Esophagus muscularis mucosa (tissue), 4 donors: ENCODE measurements at regions not wholly inside any gene's neighbourhood (a gene's known extent, or its start where the extent isn't known, plus 50 kb on each side); places are given as distances from the start of the nearest gene placed in this dataset.

Experiments
- DNase-seq: peaks from one replicate; pipeline ENCODE4 v3.0.0-alpha.2; 2017; ENCODE audit errors: extremely low spot score
- H3K27ac ChIP-seq, 4 donors: fragments of 200-600 bp; sonication (generic); replicated peaks in 1 of 4; 1 replicate in 3 of 4; 2 replicates in 1 of 4; pipeline ENCODE4 v1.5.1; 2016 to 2019; ENCODE audit warnings: mild to moderate bottlenecking in 1 of 4
- H3K27me3 ChIP-seq, 4 donors: fragments of 200-600 bp; sonication (generic); one replicate each; pipeline versions ENCODE4 v1.5.1 to v1.6.0; 2016 to 2019
- H3K36me3 ChIP-seq, 4 donors: fragments of 200-600 bp; sonication (generic); one replicate each; pipeline ENCODE4 v1.5.1; 2016 to 2019
- H3K4me1 ChIP-seq, 4 donors: fragments of 200-600 bp; sonication (generic); one replicate each; pipeline ENCODE4 v1.5.1; 2016 to 2019
- H3K4me3 ChIP-seq, 4 donors: fragments of 200-600 bp; sonication (generic); 1 replicate in 2 of 4; 2 replicates in 2 of 4; pipeline ENCODE4 v1.5.1; 2016 to 2019; ENCODE audit warnings: mild to moderate bottlenecking in 4 of 4, moderate library complexity in 1 of 4
- H3K9me3 ChIP-seq, 4 donors: fragments of 200-600 bp; sonication (generic); 1 replicate in 3 of 4; 2 replicates in 1 of 4; pipeline ENCODE4 v1.5.1; 2016 to 2019
- EP300 ChIP-seq: sonication (generic); formaldehyde crosslinking; IDR thresholded peaks from one replicate; pipeline ENCODE4 v1.6.1; 2017; ENCODE audit warnings: antibody characterized with exemption
- POLR2A ChIP-seq: fragments of 450-650 bp; IDR thresholded peaks from one replicate; pipeline ENCODE4 v1.6.1; 2017; ENCODE audit warnings: antibody characterized with exemption, moderate library complexity, mild to moderate bottlenecking, low read depth
- POLR2AphosphoS5 ChIP-seq, 2 donors: sonication (generic); formaldehyde crosslinking; IDR thresholded peaks; one replicate each; pipeline ENCODE4 v1.6.1; 2017; ENCODE audit warnings: antibody characterized with exemption in 2 of 2
- WGBS: methylation state at CpG from one replicate; pipeline ENCODE4 v1.1.5; 2018; 5-methylcytosine and 5-hydroxymethylcytosine counted together
- intact Hi-C: fragments of 100-400 bp; cut with DNase I; formaldehyde crosslinking; loops from one replicate; pipeline ENCODE4 v1.15.1; 2023
- TF ChIP-seq, protein P1 (sequence below), 3 experiments: fragments of 200-600 bp in 2 of 3; fragments of 450-650 bp in 1 of 3; sonication (generic) in 2 of 3; IDR thresholded peaks; one replicate each; pipeline ENCODE4 v1.5.1; 2017 to 2019; ENCODE audit warnings: antibody characterized with exemption in 3 of 3, mild to moderate bottlenecking in 2 of 3, moderate library complexity in 1 of 3

DNA sequence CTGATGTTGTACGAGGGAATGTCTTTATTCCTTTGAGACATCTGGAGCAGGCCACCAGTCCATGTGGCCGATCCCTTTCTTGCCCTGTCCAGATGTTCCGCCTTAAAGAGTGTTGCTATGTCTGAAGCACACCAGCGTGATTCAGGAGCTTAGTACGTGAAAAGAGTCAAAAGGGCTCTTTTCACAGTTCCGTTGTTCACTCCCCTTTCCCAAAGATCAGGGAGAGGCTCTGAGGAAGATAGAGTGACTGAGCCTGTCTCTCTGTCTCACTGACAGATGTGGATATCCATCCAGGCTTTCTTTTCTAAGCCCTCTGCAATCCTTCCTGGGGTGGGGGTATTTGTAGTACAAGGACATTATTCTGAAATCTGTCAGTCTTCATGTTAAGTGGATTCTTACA, 262.5 kb upstream of the LRTM1 start:
- no peaks in the 10 kb centered on the region for H3K9me3 ChIP-seq
- 80% methylated on average over 6 of the region's 6 CpGs for WGBS
- DNase-seq: peak; percentile 75
- no peaks in the 10 kb centered on the region for H3K27me3 ChIP-seq
- H3K36me3 ChIP-seq: no peaks in the 10 kb centered on the region
- TF ChIP-seq POLR2AphosphoS5 (IDR thresholded peaks at IDR 0.05) (no peak), EP300 (no peak), POLR2A (no peak)
- TF ChIP-seq, protein P1, sequence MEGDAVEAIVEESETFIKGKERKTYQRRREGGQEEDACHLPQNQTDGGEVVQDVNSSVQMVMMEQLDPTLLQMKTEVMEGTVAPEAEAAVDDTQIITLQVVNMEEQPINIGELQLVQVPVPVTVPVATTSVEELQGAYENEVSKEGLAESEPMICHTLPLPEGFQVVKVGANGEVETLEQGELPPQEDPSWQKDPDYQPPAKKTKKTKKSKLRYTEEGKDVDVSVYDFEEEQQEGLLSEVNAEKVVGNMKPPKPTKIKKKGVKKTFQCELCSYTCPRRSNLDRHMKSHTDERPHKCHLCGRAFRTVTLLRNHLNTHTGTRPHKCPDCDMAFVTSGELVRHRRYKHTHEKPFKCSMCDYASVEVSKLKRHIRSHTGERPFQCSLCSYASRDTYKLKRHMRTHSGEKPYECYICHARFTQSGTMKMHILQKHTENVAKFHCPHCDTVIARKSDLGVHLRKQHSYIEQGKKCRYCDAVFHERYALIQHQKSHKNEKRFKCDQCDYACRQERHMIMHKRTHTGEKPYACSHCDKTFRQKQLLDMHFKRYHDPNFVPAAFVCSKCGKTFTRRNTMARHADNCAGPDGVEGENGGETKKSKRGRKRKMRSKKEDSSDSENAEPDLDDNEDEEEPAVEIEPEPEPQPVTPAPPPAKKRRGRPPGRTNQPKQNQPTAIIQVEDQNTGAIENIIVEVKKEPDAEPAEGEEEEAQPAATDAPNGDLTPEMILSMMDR (IDR thresholded peaks at IDR 0.05): no peak
- peaks cover 0 to 10% (median 7%) of the 10 kb centered on the region in 4 donors for H3K4me1 ChIP-seq
- no peak overlapping the region for H3K4me3 ChIP-seq
- intact Hi-C loops: loop anchor here (10.0 kb wide), 1 partner anchor 294 kb away; the partner anchor contains the start of gene WNT5A
- no peak overlapping the region for H3K27ac ChIP-seq

DNA sequence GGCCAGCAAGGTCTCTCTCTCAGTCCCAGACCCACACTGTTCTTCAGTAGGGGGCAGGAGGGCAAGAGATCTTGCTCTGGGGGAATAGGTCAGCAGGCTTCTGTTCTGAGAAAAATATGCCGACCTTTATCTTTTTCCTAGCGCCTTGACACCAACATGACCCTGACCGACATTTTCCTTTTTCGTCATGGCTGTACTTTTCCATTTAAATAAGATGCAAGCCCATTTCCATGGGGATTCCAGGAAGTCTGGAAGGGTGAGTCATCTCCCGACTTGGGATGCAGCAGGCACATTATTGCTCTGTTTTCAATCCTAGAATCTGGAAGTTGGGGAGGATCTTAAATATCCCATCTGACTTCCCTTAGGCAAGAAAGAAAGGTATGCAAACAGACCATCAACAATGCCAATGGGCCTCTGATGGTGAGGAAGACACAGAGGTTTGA, 261.5 kb upstream of the LRTM1 start:
- 75% methylated on average over 5 of the region's 5 CpGs for WGBS
- DNase-seq: peak; percentile 14
- Histone ChIP-seq H3K4me3 (no peak overlapping the region), H3K27me3 (no peaks in the 10 kb centered on the region), H3K4me1 (peaks cover 0 to 10% (median 7%) of the 10 kb centered on the region in 4 donors), H3K36me3 (no peaks in the 10 kb centered on the region), H3K27ac (no peak overlapping the region), H3K9me3 (no peaks in the 10 kb centered on the region)
- intact Hi-C loops: loop anchor here (5.0 kb wide), 1 partner anchor 322 kb away; no protein-coding TSS in a partner anchor
- TF ChIP-seq EP300 (no peak), POLR2AphosphoS5 (IDR thresholded peaks at IDR 0.05) (no peak), POLR2A (no peak)
- TF ChIP-seq, protein P1 (IDR thresholded peaks at IDR 0.05): no peak

DNA sequence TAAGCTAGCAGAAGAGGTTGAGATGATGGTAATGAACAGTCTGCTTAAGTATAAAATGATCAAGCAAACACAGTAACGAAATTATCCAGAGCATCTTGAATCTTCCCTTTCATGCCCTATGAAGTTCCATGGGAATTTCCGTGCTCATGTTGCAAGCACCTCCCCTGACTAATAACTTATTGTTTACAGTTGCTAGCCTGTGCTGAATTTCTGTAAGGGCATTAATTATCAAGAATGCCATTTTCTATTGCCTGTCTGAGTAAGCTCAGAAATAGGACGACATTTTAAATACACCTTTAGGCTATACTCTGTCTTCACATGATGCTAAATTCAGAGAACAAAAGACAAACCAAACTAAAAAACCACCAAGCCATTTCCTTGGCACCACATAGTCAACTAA, 257.5 kb upstream of the LRTM1 start:
- no peaks in the 10 kb centered on the region for H3K27me3 ChIP-seq
- H3K27ac ChIP-seq: no peak overlapping the region
- intact Hi-C loops: loop anchor here (5.0 kb wide), 1 partner anchor 318 kb away; no protein-coding TSS in a partner anchor
- no peaks in the 10 kb centered on the region for H3K4me1 ChIP-seq
- H3K36me3 ChIP-seq: no peaks in the 10 kb centered on the region
- TF ChIP-seq, protein P1 (IDR thresholded peaks at IDR 0.05): no peak
- TF ChIP-seq POLR2AphosphoS5 (IDR thresholded peaks at IDR 0.05) (no peak), POLR2A (no peak), EP300 (no peak)
- peak; percentile 14 for DNase-seq
- 76% methylated on average over 3 of the region's 3 CpGs for WGBS
- no peak overlapping the region for H3K4me3 ChIP-seq
- no peaks in the 10 kb centered on the region for H3K9me3 ChIP-seq

DNA sequence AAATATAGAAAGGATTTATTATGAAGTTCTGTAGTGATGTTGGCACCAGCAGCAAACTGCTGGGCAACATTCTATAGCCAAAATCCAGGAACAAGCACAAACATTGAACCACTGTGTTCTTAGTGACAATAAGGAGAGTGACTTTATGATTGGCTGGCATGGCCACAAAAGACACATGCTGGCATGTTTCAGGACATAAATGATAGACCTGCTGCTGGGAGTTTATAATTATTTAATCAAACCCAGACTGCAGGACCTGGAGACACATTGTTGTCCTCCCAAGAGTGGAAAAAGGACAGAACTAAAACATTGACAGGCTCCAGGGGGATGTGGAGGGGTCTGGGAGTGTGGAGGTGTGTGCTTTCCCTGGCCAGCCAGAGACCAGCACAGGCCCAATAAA, 255.3 kb upstream of the LRTM1 start:
- no peaks in the 10 kb centered on the region for H3K27me3 ChIP-seq
- H3K9me3 ChIP-seq: no peaks in the 10 kb centered on the region
- H3K4me1 ChIP-seq: no peaks in the 10 kb centered on the region
- DNase-seq: peak; percentile 82
- TF ChIP-seq POLR2AphosphoS5 (IDR thresholded peaks at IDR 0.05): no peak
- TF ChIP-seq, protein P1 (IDR thresholded peaks at IDR 0.05): no peak
- H3K36me3 ChIP-seq: no peaks in the 10 kb centered on the region
- intact Hi-C loops: no loop called here
- H3K27ac ChIP-seq: no peak overlapping the region
- no peak overlapping the region for H3K4me3 ChIP-seq

DNA sequence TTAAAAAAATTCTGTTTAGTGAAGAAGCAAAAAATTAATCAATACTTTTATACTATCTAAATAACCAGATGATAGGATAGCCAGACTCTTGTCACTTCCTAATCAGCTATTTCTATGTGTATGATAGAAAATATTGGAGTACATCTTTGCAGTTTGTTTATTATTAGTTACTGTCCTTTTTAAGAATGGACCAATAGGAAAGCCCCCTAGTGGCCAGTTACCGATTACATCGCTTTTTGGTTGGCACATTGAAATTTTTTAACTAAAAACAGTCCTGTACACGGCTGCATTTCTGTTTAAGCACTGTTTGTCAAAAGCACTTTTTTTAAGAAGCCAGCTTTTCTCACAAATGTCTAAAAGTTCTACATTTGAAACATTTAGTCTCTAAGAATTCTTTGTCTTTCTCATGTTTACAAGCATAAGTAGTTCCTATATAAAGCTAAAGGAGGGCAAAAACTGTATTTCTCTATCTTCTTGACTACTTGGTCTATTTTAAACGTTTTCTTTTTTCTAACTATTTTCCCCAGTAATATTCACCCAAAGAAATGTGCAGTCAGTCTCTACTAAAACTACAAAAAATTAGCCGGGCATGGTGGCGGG, 253.2 kb upstream of the LRTM1 start:
- WGBS: 41% methylated on average over 6 of the region's 6 CpGs
- H3K9me3 ChIP-seq: no peaks in the 10 kb centered on the region

More for the DNA sequence above, 253.2 kb upstream of the LRTM1 start:
- H3K4me1 ChIP-seq: no peaks in the 10 kb centered on the region
- TF ChIP-seq POLR2A: no peak
- TF ChIP-seq, protein P1 (IDR thresholded peaks at IDR 0.05): peak; percentile 50 to 71 (median 57)
- intact Hi-C loops: no loop called here
- no peaks in the 10 kb centered on the region for H3K36me3 ChIP-seq
- DNase-seq: no peak
- H3K4me3 ChIP-seq: no peak overlapping the region
- H3K27ac ChIP-seq: no peak overlapping the region
- H3K27me3 ChIP-seq: no peaks in the 10 kb centered on the region
